MCF 10A (cell line): ENCODE measurements at regions not wholly inside any gene's neighbourhood (a gene's known extent, or its start where the extent isn't known, plus 50 kb on each side); places are given as distances from the start of the nearest gene placed in this dataset.

Source experiments
- BruUV-seq: library from RNA; stranded (reverse); fragments of 400-500 nt; replicated peaks from 2 replicates; lab custom pipeline; 2021; lab: Mats Ljungman, UMichigan
- CTCF ChIA-PET: fragments of 300-600 bp; sonication (Branson Sonifier 250); formaldehyde crosslinking; extraction: SDS; loops from one replicate; lab custom pipeline; 2021; ENCODE audit warnings: antibody characterized with exemption, inconsistent platforms; lab: Yijun Ruan, JAX
- POLR2A ChIA-PET: fragments of 300-600, 350-650 bp; sonication (Branson Sonifier 250); formaldehyde crosslinking; extraction: SDS; loops from one replicate; lab custom pipeline; 2020; ENCODE audit warnings: antibody characterized with exemption, inconsistent platforms; lab: Yijun Ruan, JAX
- DNase-seq: peaks from one replicate; pipeline ENCODE4 v3.0.0-alpha.2; 2018; ENCODE audit not compliant: unreplicated experiment
- H3K27ac Mint-ChIP-seq: one replicate; pipeline ENCODE4 v1.8.0; 2022; ENCODE audit warnings: mild to moderate bottlenecking, low read depth, mixed read lengths; ENCODE audit not compliant: unreplicated experiment
- H3K27me3 Mint-ChIP-seq: one replicate; pipeline ENCODE4 v1.8.0; 2022; ENCODE audit warnings: mixed read lengths; ENCODE audit not compliant: insufficient read depth, unreplicated experiment
- H3K36me3 Mint-ChIP-seq: one replicate; pipeline ENCODE4 v1.8.0; 2022; ENCODE audit warnings: mild to moderate bottlenecking, moderate library complexity, mixed read lengths; ENCODE audit not compliant: insufficient read depth, unreplicated experiment
- H3K4me1 Mint-ChIP-seq: one replicate; pipeline ENCODE4 v1.8.0; 2022; ENCODE audit warnings: mixed read lengths; ENCODE audit not compliant: insufficient read depth, unreplicated experiment
- H3K4me3 Mint-ChIP-seq: one replicate; pipeline ENCODE4 v1.8.0; 2022; ENCODE audit warnings: mild to moderate bottlenecking, moderate library complexity, mixed read lengths; ENCODE audit not compliant: unreplicated experiment
- H3K9me3 Mint-ChIP-seq: one replicate; pipeline ENCODE4 v1.8.0; 2022; ENCODE audit warnings: mixed read lengths; ENCODE audit not compliant: unreplicated experiment
- intact Hi-C: fragments of 100-400 bp; cut with micrococcal nuclease; formaldehyde crosslinking; loops from 2 replicates; pipeline ENCODE4 v1.14.1; 2022
- TF ChIP-seq, protein P1 (sequence below): fragments of 200-600 bp; IDR thresholded peaks from one replicate; pipeline ENCODE4 v1.8.0; 2022; ENCODE audit warnings: antibody characterized with exemption, mild to moderate bottlenecking; ENCODE audit not compliant: unreplicated experiment

DNA sequence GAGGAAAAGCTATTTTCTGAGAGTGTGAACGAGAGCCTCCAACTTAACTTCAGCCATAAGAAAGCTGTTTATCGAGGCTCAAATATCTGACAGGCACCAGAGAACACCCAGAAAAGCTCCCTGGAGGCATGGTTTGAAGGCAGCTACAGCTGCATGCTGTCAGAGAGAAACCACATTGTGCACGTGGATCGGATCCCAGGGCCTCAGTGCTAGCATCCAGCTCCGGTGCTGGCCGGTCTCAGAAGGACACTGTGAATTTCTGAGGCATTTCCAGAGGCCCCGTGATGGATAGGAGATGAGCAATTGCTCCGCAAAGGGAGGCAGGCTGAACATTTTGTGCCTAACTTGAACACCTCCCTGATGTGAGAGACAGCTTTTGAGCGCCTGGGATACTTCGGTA lies 315.7 kb downstream of the FGF9 start:
- Mint-ChIP-seq H3K27me3 (no peaks in the 10 kb centered on the region), H3K4me3 (no peak overlapping the region), H3K9me3 (no peaks in the 10 kb centered on the region), H3K4me1 (no peaks in the 10 kb centered on the region), H3K36me3 (no peaks in the 10 kb centered on the region), H3K27ac (no peak overlapping the region)
- TF ChIP-seq, protein P1, sequence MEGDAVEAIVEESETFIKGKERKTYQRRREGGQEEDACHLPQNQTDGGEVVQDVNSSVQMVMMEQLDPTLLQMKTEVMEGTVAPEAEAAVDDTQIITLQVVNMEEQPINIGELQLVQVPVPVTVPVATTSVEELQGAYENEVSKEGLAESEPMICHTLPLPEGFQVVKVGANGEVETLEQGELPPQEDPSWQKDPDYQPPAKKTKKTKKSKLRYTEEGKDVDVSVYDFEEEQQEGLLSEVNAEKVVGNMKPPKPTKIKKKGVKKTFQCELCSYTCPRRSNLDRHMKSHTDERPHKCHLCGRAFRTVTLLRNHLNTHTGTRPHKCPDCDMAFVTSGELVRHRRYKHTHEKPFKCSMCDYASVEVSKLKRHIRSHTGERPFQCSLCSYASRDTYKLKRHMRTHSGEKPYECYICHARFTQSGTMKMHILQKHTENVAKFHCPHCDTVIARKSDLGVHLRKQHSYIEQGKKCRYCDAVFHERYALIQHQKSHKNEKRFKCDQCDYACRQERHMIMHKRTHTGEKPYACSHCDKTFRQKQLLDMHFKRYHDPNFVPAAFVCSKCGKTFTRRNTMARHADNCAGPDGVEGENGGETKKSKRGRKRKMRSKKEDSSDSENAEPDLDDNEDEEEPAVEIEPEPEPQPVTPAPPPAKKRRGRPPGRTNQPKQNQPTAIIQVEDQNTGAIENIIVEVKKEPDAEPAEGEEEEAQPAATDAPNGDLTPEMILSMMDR = no peak
- intact Hi-C loops = no loop called here
- no peak for DNase-seq
- no TSS peak for BruUV-seq
- ChIA-PET POLR2A (interaction anchor here (1.4 kb wide), 1 partner anchor 18 kb away, joined by 4 read pairs; no protein-coding TSS in a partner anchor), CTCF (no interaction called here)

DNA sequence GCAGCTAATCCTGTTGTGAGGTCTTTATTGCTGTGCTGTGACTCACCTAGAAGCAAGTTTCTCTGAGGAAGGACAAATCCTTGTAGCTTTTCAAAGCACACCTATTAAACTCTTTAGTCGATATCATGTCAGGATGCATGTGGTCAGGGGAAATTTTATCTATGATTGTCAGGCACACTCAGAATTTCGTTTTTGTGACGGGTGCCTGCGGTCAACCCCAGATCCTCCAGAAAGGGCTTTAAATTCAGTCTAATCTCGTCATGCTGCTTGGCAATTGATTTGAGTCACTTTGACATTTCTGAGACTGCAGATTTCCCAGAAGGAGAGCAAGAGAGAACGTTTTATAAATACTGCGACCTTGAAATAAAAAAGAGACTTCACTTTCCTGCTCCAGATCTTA lies 316.9 kb downstream of the FGF9 start:
- DNase-seq = no peak
- intact Hi-C loops = no loop called here
- no TSS peak for BruUV-seq
- no peaks in the 10 kb centered on the region for H3K4me1 Mint-ChIP-seq
- H3K27ac Mint-ChIP-seq = no peak overlapping the region
- TF ChIP-seq, protein P1 = no peak
- H3K27me3 Mint-ChIP-seq = no peaks in the 10 kb centered on the region
- H3K36me3 Mint-ChIP-seq = no peaks in the 10 kb centered on the region
- H3K9me3 Mint-ChIP-seq = no peaks in the 10 kb centered on the region
- CTCF ChIA-PET = no interaction called here
- H3K4me3 Mint-ChIP-seq = no peak overlapping the region
- POLR2A ChIA-PET = no interaction called here

DNA sequence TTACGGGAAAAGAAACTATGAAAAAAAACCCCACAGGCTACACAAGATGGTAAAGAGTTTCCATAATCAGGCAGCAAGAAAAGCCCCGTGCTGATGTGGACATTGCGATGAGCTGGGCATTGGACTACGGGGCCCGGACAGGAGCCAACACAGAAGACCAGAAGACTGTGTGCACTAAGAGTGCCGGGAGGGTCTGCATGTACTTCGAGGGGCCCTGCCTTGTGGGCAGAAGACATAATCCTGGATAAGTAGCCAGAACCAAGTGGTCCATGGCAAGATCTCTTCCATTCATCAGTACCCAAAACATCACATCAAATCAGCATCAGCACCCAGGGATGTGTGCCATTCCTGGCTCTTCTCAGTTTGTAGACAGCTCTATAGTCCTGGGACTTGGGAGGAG lies 317.8 kb downstream of the FGF9 start:
- intact Hi-C loops = no loop called here
- no peak overlapping the region for H3K27ac Mint-ChIP-seq

DNA sequence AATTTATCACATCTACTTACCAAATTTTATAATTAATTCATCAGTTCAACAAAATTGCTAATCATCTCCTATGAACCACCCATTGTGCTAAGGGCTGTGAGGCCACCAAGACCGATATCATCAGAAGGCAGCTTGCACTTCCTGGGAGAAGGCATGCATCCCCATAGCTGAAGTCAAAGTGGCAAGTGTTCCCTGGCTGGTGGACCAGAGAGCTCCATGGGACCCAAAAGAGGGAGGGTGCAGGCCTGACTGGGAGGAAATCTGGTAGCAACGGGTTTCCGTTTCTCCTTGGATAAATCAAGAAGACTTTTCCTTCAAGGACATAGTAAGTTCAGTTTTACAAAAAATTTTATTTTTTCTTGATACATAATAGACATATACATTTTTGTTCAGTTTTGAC lies 325.2 kb downstream of the FGF9 start:
- Mint-ChIP-seq H3K27me3 (no peaks in the 10 kb centered on the region), H3K9me3 (no peaks in the 10 kb centered on the region), H3K4me3 (no peak overlapping the region), H3K4me1 (no peaks in the 10 kb centered on the region), H3K36me3 (no peaks in the 10 kb centered on the region), H3K27ac (no peak overlapping the region)
- no peak for DNase-seq
- ChIA-PET CTCF (interaction anchor here (0.7 kb wide), 1 partner anchor 719 kb away, joined by 3 read pairs; no protein-coding TSS in a partner anchor), POLR2A (interaction anchor here (0.6 kb wide), 1 partner anchor 498 kb away, joined by 3 read pairs; no protein-coding TSS in a partner anchor)
- no TSS peak for BruUV-seq
- intact Hi-C loops = no loop called here
- TF ChIP-seq, protein P1 = no peak

More for the DNA sequence above, 317.8 kb downstream of the FGF9 start:
- no peaks in the 10 kb centered on the region for H3K36me3 Mint-ChIP-seq
- no TSS peak for BruUV-seq
- no peaks in the 10 kb centered on the region for H3K9me3 Mint-ChIP-seq
- POLR2A ChIA-PET = no interaction called here
- TF ChIP-seq, protein P1 = no peak
- no peaks in the 10 kb centered on the region for H3K4me1 Mint-ChIP-seq
- H3K4me3 Mint-ChIP-seq = no peak overlapping the region
- CTCF ChIA-PET = interaction anchor here (0.9 kb wide), 1 partner anchor 206 kb away, joined by 3 read pairs; no protein-coding TSS in a partner anchor
- DNase-seq = no peak
- H3K27me3 Mint-ChIP-seq = no peaks in the 10 kb centered on the region
